BE2C (cell line): ENCODE measurements at regions not wholly inside any gene's neighbourhood (a gene's known extent, or its start where the extent isn't known, plus 50 kb on each side); places are given as distances from the start of the nearest gene placed in this dataset.
"Not testable (repeated sequence)": the region's sequence is repeated elsewhere in the genome, so short reads cannot be mapped to it uniquely, and the experiment has no call there.

Experiments
- DNase-seq: peaks from one replicate; pipeline ENCODE4 v3.0.0-alpha.2; 2020
- H3K27me3 ChIP-seq: fragments of 250-450 bp; sonication (Bioruptor Pico); 2 replicates; pipeline ENCODE4 v1.5.1; 2020; ENCODE audit warnings: mild to moderate bottlenecking
- H3K36me3 ChIP-seq: fragments of 250-450 bp; sonication (Bioruptor Pico); 2 replicates; pipeline ENCODE4 v1.5.1; 2020; ENCODE audit warnings: mild to moderate bottlenecking
- H3K4me1 ChIP-seq: fragments of 250-450 bp; sonication (Bioruptor Pico); 2 replicates; pipeline ENCODE4 v1.5.1; 2020
- H3K4me3 ChIP-seq: 2 replicates; pipeline ENCODE4 v1.5.1; 2011; ENCODE audit warnings: low read depth, low read length
- H3K9me3 ChIP-seq: fragments of 250-450 bp; sonication (Bioruptor Pico); 2 replicates; pipeline ENCODE4 v1.5.1; 2020
- CTCF ChIP-seq: IDR thresholded peaks from 2 replicates; pipeline ENCODE4 v1.5.1; 2012; ENCODE audit warnings: mild to moderate bottlenecking, low read depth, low read length

- Histone ChIP-seq H3K4me1 (peaks cover 5% of the 10 kb centered on the region), H3K27me3 (no peaks in the 10 kb centered on the region), H3K9me3 (no peaks in the 10 kb centered on the region), H3K36me3 (no peaks in the 10 kb centered on the region), H3K4me3 (no peak overlapping the region)
- DNase-seq: no peak
- TF ChIP-seq CTCF: no peak
These were observed 51.8 kb upstream of the GSC start for GRCh38 chr14:94821705-94822104.

- not testable (repeated sequence) for H3K9me3 ChIP-seq, DNase-seq, H3K4me3 ChIP-seq, H3K27me3 ChIP-seq, H3K36me3 ChIP-seq, H3K4me1 ChIP-seq
These were observed 51.0 kb upstream of the GSC start for GRCh38 chr14:94820932-94821331.
